ENCODE measurements at regions not wholly inside any gene's neighbourhood (a gene's known extent, or its start where the extent isn't known, plus 50 kb on each side); places are given as distances from the start of the nearest gene placed in this dataset.

- Histone ChIP-seq H3K4me3 (no peak overlapping the region), H3K4me1 (replicated peaks in 1 of 2) (no peaks in the 10 kb centered on the region), H3K27me3 (no peaks in the 10 kb centered on the region), H3K9me3 (replicated peaks in 1 of 3) (no peaks in the 10 kb centered on the region), H3K27ac (no peak overlapping the region), H3K36me3 (replicated peaks in 1 of 2) (no peaks in the 10 kb centered on the region)
- intact Hi-C loops (cut with DNase I): no loop called here
- 65 to 77% (median 77%) methylated on average over 2 of the region's 2 CpGs for WGBS, 4 donors
- no peak for DNase-seq
- TF ChIP-seq POLR2A (IDR thresholded peaks at IDR 0.05): no peak
- TF ChIP-seq CTCF (IDR thresholded peaks at IDR 0.05): no peak
Measured at GRCh38 chr14:30309405-30309804, 249.6 kb upstream of the G2E3 start.

GRCh38 chr14:30312214-30312613 is 246.7 kb upstream of the G2E3 start:
- TF ChIP-seq POLR2A (IDR thresholded peaks at IDR 0.05) (no peak), CTCF (IDR thresholded peaks at IDR 0.05) (no peak)
- intact Hi-C loops (cut with DNase I): no loop called here
- H3K36me3 ChIP-seq (replicated peaks in 1 of 2): no peaks in the 10 kb centered on the region

GRCh38 chr14:30317729-30318128 is 241.2 kb upstream of the G2E3 start:
- WGBS, 4 donors: 44 to 53% (median 50%) methylated on average over 4 of the region's 4 CpGs
- DNase-seq: no peak
- no peak for TF ChIP-seq POLR2A (IDR thresholded peaks at IDR 0.05)
- TF ChIP-seq CTCF (IDR thresholded peaks at IDR 0.05): no peak

More at GRCh38 chr14:30312214-30312613, 246.7 kb upstream of the G2E3 start:
- H3K9me3 ChIP-seq (replicated peaks in 1 of 3): no peaks in the 10 kb centered on the region
- no peak for DNase-seq
- 85 to 93% (median 88%) methylated on average over 1 of the region's 1 CpG for WGBS, 4 donors
- H3K4me1 ChIP-seq (replicated peaks in 1 of 2): no peaks in the 10 kb centered on the region
- no peak overlapping the region for H3K27ac ChIP-seq
- no peaks in the 10 kb centered on the region for H3K27me3 ChIP-seq
- no peak overlapping the region for H3K4me3 ChIP-seq

GRCh38 chr14:30322819-30323218 is 236.1 kb upstream of the G2E3 start:
- no peaks in the 10 kb centered on the region for H3K27me3 ChIP-seq
- intact Hi-C loops (cut with DNase I): no loop called here
- H3K4me3 ChIP-seq: no peak overlapping the region
- H3K36me3 ChIP-seq (replicated peaks in 1 of 2): no peaks in the 10 kb centered on the region
- no peak for TF ChIP-seq CTCF (IDR thresholded peaks at IDR 0.05)
- no peak for DNase-seq
- 35 to 70% (median 57%) methylated on average over 1 of the region's 1 CpG for WGBS, 4 donors
- no peaks in the 10 kb centered on the region for H3K9me3 ChIP-seq (replicated peaks in 1 of 3)
- H3K4me1 ChIP-seq (replicated peaks in 1 of 2): no peaks in the 10 kb centered on the region
- no peak overlapping the region for H3K27ac ChIP-seq

More at GRCh38 chr14:30317729-30318128, 241.2 kb upstream of the G2E3 start:
- intact Hi-C loops (cut with DNase I): no loop called here
- no peaks in the 10 kb centered on the region for H3K36me3 ChIP-seq (replicated peaks in 1 of 2)
- H3K4me1 ChIP-seq (replicated peaks in 1 of 2): no peaks in the 10 kb centered on the region
- H3K27ac ChIP-seq: no peak overlapping the region
- H3K4me3 ChIP-seq: no peak overlapping the region
- no peaks in the 10 kb centered on the region for H3K27me3 ChIP-seq
- H3K9me3 ChIP-seq (replicated peaks in 1 of 3): no peaks in the 10 kb centered on the region
